Right ventricle myocardium inferior (tissue), 1 donor: ENCODE measurements at regions not wholly inside any gene's neighbourhood (a gene's known extent, or its start where the extent isn't known, plus 50 kb on each side); places are given as distances from the start of the nearest gene placed in this dataset.
"Not testable (repeated sequence)": the region's sequence is repeated elsewhere in the genome, so short reads cannot be mapped to it uniquely, and the experiment has no call there.

Source experiments
- ATAC-seq: fragments of 200-7000 bp; cut with Tn5 transposase; one replicate; pipeline ENCODE4 v1.9.1; 2020; ENCODE audit warnings: mild to moderate bottlenecking, moderate library complexity
- DNase-seq: peaks from one replicate; pipeline ENCODE4 v3.0.0; 2021; ENCODE audit errors: missing footprints
- intact Hi-C: fragments of 100-400 bp; cut with DNase I; formaldehyde crosslinking; loops from one replicate; pipeline ENCODE4 v1.11.0; 2022
- donor health status: DM: no; HTN: yes; CAD: no; lungs with severe emphysema.

GRCh38 chr12:40431169-40431568, 206.4 kb downstream of the LRRK2 start:
- DNase-seq (no peak), ATAC-seq (no peak)
- intact Hi-C loops: no loop called here

DNA sequence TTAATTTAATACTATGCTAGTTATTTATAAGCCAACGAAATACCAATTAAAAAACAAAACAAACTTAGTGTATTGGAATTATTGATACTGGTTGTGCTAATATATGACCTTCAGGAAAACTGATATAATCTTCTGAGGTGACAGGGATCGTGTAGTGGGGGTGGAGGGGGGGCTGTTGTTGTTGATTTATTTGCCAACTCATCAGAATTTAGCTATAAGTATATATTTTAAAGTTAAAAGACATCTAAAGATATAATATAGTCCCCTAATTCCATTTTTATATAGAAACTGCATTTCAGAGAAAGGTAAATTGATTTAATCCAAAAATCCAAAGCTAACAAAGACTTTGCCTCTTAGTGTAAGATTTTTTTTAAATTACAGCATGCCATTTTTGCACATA, 210.5 kb downstream of the LRRK2 start:
- intact Hi-C loops: no loop called here
- no peak for DNase-seq
- ATAC-seq: no peak

- intact Hi-C loops: no loop called here
- DNase-seq (no peak), ATAC-seq (no peak)
These were observed 211.2 kb downstream of the LRRK2 start for GRCh38 chr12:40435951-40436350.

GRCh38 chr12:40436564-40436963, 211.8 kb downstream of the LRRK2 start:
- DNase-seq (no peak), ATAC-seq (no peak)
- intact Hi-C loops: no loop called here

DNA sequence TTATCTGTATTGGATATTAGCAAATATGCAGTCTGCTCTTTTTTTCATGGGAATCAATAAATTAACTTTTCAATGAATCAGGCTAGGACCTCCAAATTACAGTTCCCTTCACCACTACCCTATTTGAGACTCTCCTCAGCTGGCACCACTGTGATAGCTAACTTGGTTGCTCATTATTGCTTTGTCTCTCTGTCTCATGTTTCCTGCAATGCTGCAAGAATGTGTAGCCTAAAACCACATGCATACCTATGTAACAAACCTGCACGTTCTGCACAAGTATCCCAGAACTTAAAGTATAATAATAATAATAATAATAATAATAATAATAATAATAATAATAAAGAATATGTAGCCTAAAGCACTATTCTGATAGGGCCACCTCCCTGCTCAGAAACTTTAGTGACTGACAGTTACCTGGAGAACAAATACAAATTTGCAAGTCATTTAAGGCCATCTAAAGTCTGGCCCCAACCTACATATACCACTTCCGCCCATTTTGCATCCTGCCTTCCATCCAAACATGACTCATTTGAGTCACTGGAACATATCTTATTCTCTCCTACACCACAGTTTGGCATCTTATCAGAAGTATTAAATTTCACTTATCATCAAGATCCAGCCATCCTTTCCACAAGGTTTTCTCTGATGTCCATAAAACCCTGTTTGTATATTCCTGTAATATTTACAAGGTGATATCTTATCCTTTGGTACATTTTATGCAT, 215.1 kb downstream of the LRRK2 start:
- DNase-seq: no peak
- ATAC-seq: no peak
- intact Hi-C loops: no loop called here

DNA sequence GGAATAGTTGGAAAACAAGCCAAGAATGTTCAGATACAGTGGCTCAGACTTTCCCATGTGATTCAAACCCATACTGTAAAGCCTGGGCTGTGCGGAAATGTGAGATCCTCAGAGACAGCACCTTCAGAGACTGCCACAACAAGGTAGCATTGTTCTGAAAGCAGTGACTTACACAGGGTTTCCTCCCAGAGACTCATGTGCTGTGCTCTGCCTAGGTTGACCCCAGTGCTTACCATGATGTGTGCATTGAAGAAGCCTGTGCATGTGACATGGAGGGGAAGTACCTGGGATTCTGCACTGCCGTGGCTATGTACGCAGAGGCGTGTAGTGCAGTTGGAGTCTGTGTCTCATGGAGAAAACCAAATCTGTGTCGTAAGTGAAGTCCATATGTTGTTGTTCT, 219.4 kb downstream of the LRRK2 start:
- intact Hi-C loops: no loop called here
- DNase-seq (no peak), ATAC-seq (no peak)

GRCh38 chr12:40446385-40446784, 221.6 kb downstream of the LRRK2 start:
- ATAC-seq (no peak), DNase-seq (no peak)
- intact Hi-C loops: loop anchor here (1.0 kb wide), 1 partner anchor 20 kb away; no protein-coding TSS in a partner anchor

- intact Hi-C loops, DNase-seq, ATAC-seq: not testable (repeated sequence)
These were observed 223.7 kb downstream of the LRRK2 start for GRCh38 chr12:40448523-40448922.

- intact Hi-C loops: no loop called here
- ATAC-seq: no peak
- DNase-seq: no peak
These were observed 226.9 kb downstream of the LRRK2 start for GRCh38 chr12:40451661-40452060.

- intact Hi-C loops: no loop called here
- DNase-seq (no peak), ATAC-seq (no peak)
These were observed 228.1 kb upstream of the CNTN1 start for GRCh38 chr12:40464121-40464520.

GRCh38 chr12:40469736-40470135, 222.5 kb upstream of the CNTN1 start:
- DNase-seq (no peak), ATAC-seq (no peak)
- intact Hi-C loops: no loop called here

- ATAC-seq (no peak), DNase-seq (no peak)
- intact Hi-C loops: no loop called here
These were observed 218.3 kb upstream of the CNTN1 start for GRCh38 chr12:40473962-40474361.

GRCh38 chr12:40474630-40475029, 217.6 kb upstream of the CNTN1 start:
- DNase-seq (no peak), ATAC-seq (no peak)
- intact Hi-C loops: no loop called here

- ATAC-seq (no peak), DNase-seq (no peak)
- intact Hi-C loops: no loop called here
These were observed 192.4 kb upstream of the CNTN1 start for GRCh38 chr12:40499856-40500255.

GRCh38 chr12:40502322-40502721, 189.9 kb upstream of the CNTN1 start:
- ATAC-seq (no peak), DNase-seq (no peak)
- intact Hi-C loops: no loop called here

- intact Hi-C loops: no loop called here
- ATAC-seq: no peak
These were observed 186.9 kb upstream of the CNTN1 start for GRCh38 chr12:40505327-40505726.

GRCh38 chr12:40508421-40508820, 183.8 kb upstream of the CNTN1 start:
- intact Hi-C loops: no loop called here
- ATAC-seq: no peak

More at GRCh38 chr12:40505327-40505726, 186.9 kb upstream of the CNTN1 start:
- DNase-seq: no peak

DNA sequence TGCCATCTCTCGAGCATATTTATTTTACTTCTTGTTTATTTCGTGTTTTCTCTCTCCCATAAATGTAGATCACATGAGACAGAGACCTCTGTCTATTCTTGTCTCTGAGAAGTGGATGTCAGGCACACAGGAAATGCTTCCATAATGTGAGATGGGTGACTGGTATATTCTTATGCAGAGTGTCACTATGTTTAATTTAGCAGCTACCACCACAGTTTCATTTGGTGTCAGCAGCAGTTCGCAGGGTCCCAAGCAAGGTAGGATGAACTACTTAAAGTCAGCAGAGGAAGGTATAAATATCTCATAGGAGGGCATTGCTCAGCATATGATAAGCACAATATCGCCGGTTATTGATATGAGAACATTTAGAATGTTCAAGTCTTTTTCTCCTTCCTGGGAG, 180.9 kb upstream of the CNTN1 start:
- no peak for DNase-seq
- ATAC-seq: no peak
- intact Hi-C loops: no loop called here

More at GRCh38 chr12:40508421-40508820, 183.8 kb upstream of the CNTN1 start:
- DNase-seq: no peak

- ATAC-seq (no peak), DNase-seq (no peak)
- intact Hi-C loops: no loop called here
These were observed 177.0 kb upstream of the CNTN1 start for GRCh38 chr12:40515041-40515816.

DNA sequence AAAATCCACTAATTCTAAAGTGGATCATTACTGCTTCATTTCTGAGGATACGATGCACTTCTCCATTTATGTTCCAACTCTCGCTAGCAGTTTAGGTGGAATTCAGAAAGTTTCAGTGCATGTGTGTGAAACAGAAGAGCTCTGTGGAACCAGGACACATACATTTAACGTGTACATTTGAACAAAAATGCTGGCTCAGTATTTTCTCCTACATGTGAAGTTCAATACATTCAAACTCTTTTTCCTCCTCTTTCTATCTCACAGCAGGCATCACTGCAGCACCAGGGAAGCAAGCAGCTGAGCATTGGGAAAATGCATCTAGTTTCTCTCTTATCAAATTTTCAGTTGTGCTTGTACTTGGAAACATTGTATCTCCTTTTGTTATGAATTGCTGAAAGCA, 169.4 kb upstream of the CNTN1 start:
- no peak for DNase-seq
- intact Hi-C loops: no loop called here
- ATAC-seq: no peak
